ENCODE measurements at regions not wholly inside any gene's neighbourhood (a gene's known extent, or its start where the extent isn't known, plus 50 kb on each side); places are given as distances from the start of the nearest gene placed in this dataset.

GRCh38 chr6:139932671-139933070, 558.2 kb upstream of the CITED2 start:
- no peak for DNase-seq (ENCODE audit: low read depth, low spot score)

GRCh38 chr6:139931747-139932146, 557.3 kb upstream of the CITED2 start:
- DNase-seq (ENCODE audit: low read depth, low spot score) = no peak

- no peak for DNase-seq (ENCODE audit: low read depth, low spot score)
These were observed 553.4 kb upstream of the CITED2 start for GRCh38 chr6:139927742-139928305.

GRCh38 chr6:139927236-139927635, 552.8 kb upstream of the CITED2 start:
- DNase-seq (ENCODE audit: low read depth, low spot score) = no peak

- no peak for DNase-seq (ENCODE audit: low read depth, low spot score)
These were observed 552.3 kb upstream of the CITED2 start for GRCh38 chr6:139926711-139927110.

GRCh38 chr6:139925894-139926641, 551.6 kb upstream of the CITED2 start:
- DNase-seq (ENCODE audit: low read depth, low spot score) = peak; percentile 73

GRCh38 chr6:139923964-139924475, 549.6 kb upstream of the CITED2 start:
- no peak for DNase-seq (ENCODE audit: low read depth, low spot score)

- no peak for DNase-seq (ENCODE audit: low read depth, low spot score)
These were observed 547.8 kb upstream of the CITED2 start for GRCh38 chr6:139922236-139922635.

- DNase-seq (ENCODE audit: low read depth, low spot score) = no peak
These were observed 546.3 kb upstream of the CITED2 start for GRCh38 chr6:139920776-139921100.

- no peak for DNase-seq (ENCODE audit: low read depth, low spot score)
These were observed 545.8 kb upstream of the CITED2 start for GRCh38 chr6:139920027-139920775.

GRCh38 chr6:139919107-139920026, 544.9 kb upstream of the CITED2 start:
- DNase-seq (ENCODE audit: low read depth, low spot score) = no peak

GRCh38 chr6:139917951-139918630, 543.6 kb upstream of the CITED2 start:
- no peak for DNase-seq (ENCODE audit: low read depth, low spot score)

GRCh38 chr6:139914910-139915309, 540.5 kb upstream of the CITED2 start:
- DNase-seq (ENCODE audit: low read depth, low spot score) = no peak

GRCh38 chr6:139912735-139913400, 538.4 kb upstream of the CITED2 start:
- no peak for DNase-seq (ENCODE audit: low read depth, low spot score)

- DNase-seq (ENCODE audit: low read depth, low spot score) = no peak
These were observed 535.5 kb upstream of the CITED2 start for GRCh38 chr6:139909992-139910391.

- DNase-seq (ENCODE audit: low read depth, low spot score) = no peak
These were observed 531.1 kb upstream of the CITED2 start for GRCh38 chr6:139905404-139906052.

- DNase-seq (ENCODE audit: low read depth, low spot score) = no peak
These were observed 530.1 kb upstream of the CITED2 start for GRCh38 chr6:139904568-139904967.

- no peak for DNase-seq (ENCODE audit: low read depth, low spot score)
These were observed 529.7 kb upstream of the CITED2 start for GRCh38 chr6:139904158-139904533.

GRCh38 chr6:139903411-139904157, 529.1 kb upstream of the CITED2 start:
- DNase-seq (ENCODE audit: low read depth, low spot score) = no peak

Data from smooth muscle cell of the brain vasculature (primary cell).